ENCODE measurements at regions not wholly inside any gene's neighbourhood (a gene's known extent, or its start where the extent isn't known, plus 50 kb on each side); places are given as distances from the start of the nearest gene placed in this dataset.
A peak's percentile ranks its signal among the peaks of the same experiment; 100 is the strongest.

DNA sequence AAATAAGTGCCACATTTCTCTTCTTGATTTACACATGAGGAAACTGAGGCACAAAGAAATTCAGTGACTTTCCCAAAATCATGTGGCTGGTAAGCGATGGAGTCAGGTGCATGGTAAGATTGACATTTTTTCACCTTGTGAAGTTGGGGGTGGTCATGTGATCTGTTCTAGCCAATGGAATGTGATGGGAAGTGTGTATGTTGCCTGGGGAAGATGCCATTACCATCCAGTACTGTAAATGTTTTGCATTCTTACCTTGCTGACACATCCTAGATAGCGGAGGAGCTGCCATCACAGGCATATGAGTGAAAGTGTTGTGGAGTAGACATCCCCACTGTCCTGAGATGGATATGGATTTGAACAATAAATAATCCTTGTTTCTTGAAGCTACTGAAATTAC is 499.6 kb upstream of the SULF2 start:
- H4K20me1 ChIP-seq (ENCODE audit: control insufficient read depth, insufficient read depth): no peaks in the 10 kb centered on the region
- ChIA-PET CTCF (no interaction called here), RAD21 (ENCODE audit: unreplicated experiment) (no interaction called here), POLR2A (no interaction called here), SMC1A (ENCODE audit: uncharacterized antibody, unreplicated experiment) (interaction anchor here (1.4 kb wide), 1 partner anchor 10 kb away, joined by 3 read pairs; no protein-coding TSS in a partner anchor)
- no peaks in the 10 kb centered on the region for H3K36me3 ChIP-seq (ENCODE audit: control insufficient read depth in 2 of 2, insufficient read depth in 2 of 2, low read length in 1 of 2)
- no peak overlapping the region for H3K9ac ChIP-seq (ENCODE audit: control insufficient read depth, insufficient read depth, low read length)
- DNase-seq (ENCODE audit: low read depth, low spot score) (no peak), ATAC-seq (no peak), FAIRE-seq (no peak)
- H3K4me1 ChIP-seq (ENCODE audit: control insufficient read depth, insufficient read depth, low read length): no peaks in the 10 kb centered on the region
- no peak overlapping the region for H3K27ac ChIP-seq (ENCODE audit: control insufficient read depth, insufficient read depth)
- 23% methylated on average over 2 of the region's 2 CpGs for WGBS (ENCODE audit: insufficient coverage, insufficient replicate concordance, low lambda C conversion rate, missing lambda C conversion rate)
- H3K4me3 ChIP-seq: no peak overlapping the region
- intact Hi-C loops (cut with micrococcal nuclease; ENCODE audit: unreplicated experiment) (no loop called here), in situ Hi-C loops (cut with MboI) (no loop called here)
- H3K9me3 ChIP-seq (replicated peaks; ENCODE audit: control insufficient read depth, insufficient read depth, low read length): no peaks in the 10 kb centered on the region; the same call in 2 of the 3 replicates
- no peaks in the 10 kb centered on the region for H3K79me2 ChIP-seq (ENCODE audit: control insufficient read depth, insufficient read depth, low read length)
- H3K4me2 ChIP-seq (ENCODE audit: control insufficient read depth, insufficient read depth): no peak overlapping the region
- no peaks in the 10 kb centered on the region; a peak in 2 of 4 replicates for H3K27me3 ChIP-seq (replicated peaks in 1 of 2; ENCODE audit: control insufficient read depth in 2 of 2, insufficient read depth in 2 of 2, low read length in 1 of 2)
- H2AFZ ChIP-seq (ENCODE audit: control insufficient read depth, low read depth, low read length): no peak overlapping the region
- TF ChIP-seq NR2C1 (IDR thresholded peaks at IDR 0.05) (no peak), NFYB (IDR thresholded peaks at IDR 0.05; ENCODE audit: insufficient read depth, low read depth, low read length) (peak; percentile 76)
- BruUV-seq (replicated peaks): no TSS peak

- Histone ChIP-seq H3K9ac (ENCODE audit: control insufficient read depth, insufficient read depth, low read length) (no peak overlapping the region), H2AFZ (ENCODE audit: control insufficient read depth, low read depth, low read length) (no peak overlapping the region), H3K4me2 (ENCODE audit: control insufficient read depth, insufficient read depth) (no peak overlapping the region), H3K79me2 (ENCODE audit: control insufficient read depth, insufficient read depth, low read length) (no peaks in the 10 kb centered on the region), H4K20me1 (ENCODE audit: control insufficient read depth, insufficient read depth) (no peaks in the 10 kb centered on the region), H3K27ac (ENCODE audit: control insufficient read depth, insufficient read depth) (no peak overlapping the region), H3K4me1 (ENCODE audit: control insufficient read depth, insufficient read depth, low read length) (no peaks in the 10 kb centered on the region), H3K36me3 (ENCODE audit: control insufficient read depth in 2 of 2, insufficient read depth in 2 of 2, low read length in 1 of 2) (no peaks in the 10 kb centered on the region), H3K27me3 (replicated peaks in 1 of 2; ENCODE audit: control insufficient read depth in 2 of 2, insufficient read depth in 2 of 2, low read length in 1 of 2) (no peaks in the 10 kb centered on the region; a peak in 2 of 4 replicates), H3K4me3 (no peak overlapping the region), H3K9me3 (replicated peaks; ENCODE audit: control insufficient read depth, insufficient read depth, low read length) (no peaks in the 10 kb centered on the region; the same call in 2 of the 3 replicates)
- in situ Hi-C loops (cut with MboI): no loop called here
- no TSS peak for BruUV-seq (replicated peaks)
- ChIA-PET POLR2A (no interaction called here), CTCF (no interaction called here), RAD21 (ENCODE audit: unreplicated experiment) (no interaction called here), SMC1A (ENCODE audit: uncharacterized antibody, unreplicated experiment) (no interaction called here)
- WGBS (ENCODE audit: insufficient coverage, insufficient replicate concordance, low lambda C conversion rate, missing lambda C conversion rate): 43% methylated on average over 4 of the region's 4 CpGs
- FAIRE-seq (no peak), DNase-seq (ENCODE audit: low read depth, low spot score) (no peak), ATAC-seq (no peak)
- intact Hi-C loops (cut with micrococcal nuclease; ENCODE audit: unreplicated experiment): no loop called here
- TF ChIP-seq MYC (IDR thresholded peaks at IDR 0.05; ENCODE audit: insufficient read depth, insufficient read length, insufficient replicate concordance, low read length, severe bottlenecking) (no peak), WRNIP1 (IDR thresholded peaks at IDR 0.05; ENCODE audit: borderline replicate concordance, low read depth, low read length) (no peak), SIX5 (IDR thresholded peaks at IDR 0.05; ENCODE audit: low read depth, low read length, severe bottlenecking) (no peak), EP300 (IDR thresholded peaks at IDR 0.05; ENCODE audit: borderline replicate concordance in 1 of 2, control insufficient read depth in 1 of 2, low read depth in 2 of 2, low read length in 2 of 2) (no peak), STAT1 (conservative IDR thresholded peaks at IDR 0.05) (no peak), NR2C1 (IDR thresholded peaks at IDR 0.05) (no peak), FOXM1 (IDR thresholded peaks at IDR 0.05; ENCODE audit: low read depth, low read length) (no peak), PBX3 (IDR thresholded peaks at IDR 0.05; ENCODE audit: insufficient replicate concordance, low read depth, low read length) (no peak), MEF2B (IDR thresholded peaks at IDR 0.05; ENCODE audit: partially characterized antibody, poor library complexity, severe bottlenecking) (no peak), MTA2 (IDR thresholded peaks at IDR 0.05; ENCODE audit: low read depth) (no peak), LARP7 (IDR thresholded peaks at IDR 0.05) (no peak), ZNF687 (IDR thresholded peaks at IDR 0.05) (no peak)
Observed at GRCh38 chr20:48284315-48284714, 499.0 kb upstream of the SULF2 start.
